Effector memory CD8-positive, alpha-beta T cell (primary cell): ENCODE measurements at regions not wholly inside any gene's neighbourhood (a gene's known extent, or its start where the extent isn't known, plus 50 kb on each side); places are given as distances from the start of the nearest gene placed in this dataset.
A peak's percentile ranks its signal among the peaks of the same experiment; 100 is the strongest.
"Not testable (repeated sequence)": the region's sequence is repeated elsewhere in the genome, so short reads cannot be mapped to it uniquely, and the experiment has no call there.

Source experiments
- ATAC-seq: fragments of 150-1000 bp; cut with Tn5 transposase; replicated peaks from 2 replicates; pipeline ENCODE4 v1.10.0; 2021; ENCODE audit warnings: mild to moderate bottlenecking, moderate library complexity
- DNase-seq, 3 experiments: peaks; one replicate each; pipeline ENCODE4 v3.0.0; 2021
- H3K27ac Mint-ChIP-seq, 2 donors: one replicate each; pipeline ENCODE4 v1.8.0; 2022; ENCODE audit warnings: mild to moderate bottlenecking in 2 of 2, mixed read lengths in 2 of 2, moderate library complexity in 2 of 2
- H3K27me3 Mint-ChIP-seq, 2 donors: one replicate each; pipeline ENCODE4 v1.8.0; 2022; ENCODE audit warnings: mixed read lengths in 2 of 2
- H3K36me3 Mint-ChIP-seq: one replicate; pipeline ENCODE4 v1.8.0; 2022; ENCODE audit warnings: mild to moderate bottlenecking, moderate library complexity, mixed read lengths; ENCODE audit not compliant: insufficient read depth
- H3K4me1 Mint-ChIP-seq, 2 donors: one replicate each; pipeline ENCODE4 v1.8.0; 2022; ENCODE audit warnings: low read depth in 2 of 2, mixed read lengths in 2 of 2
- H3K4me3 Mint-ChIP-seq, 2 donors: one replicate each; pipeline ENCODE4 v1.8.0; 2022; ENCODE audit warnings: mild to moderate bottlenecking in 2 of 2, mixed read lengths in 2 of 2, moderate library complexity in 2 of 2
- H3K9me3 Mint-ChIP-seq, 2 donors: one replicate each; pipeline ENCODE4 v1.8.0; 2022; ENCODE audit warnings: mixed read lengths in 2 of 2

- H3K27ac Mint-ChIP-seq = peak overlapping the region in 1 of 2 donors; percentile 19
- DNase-seq, H3K27me3 Mint-ChIP-seq, H3K4me1 Mint-ChIP-seq, ATAC-seq, H3K4me3 Mint-ChIP-seq, H3K9me3 Mint-ChIP-seq, H3K36me3 Mint-ChIP-seq: not testable (repeated sequence)
These were observed 350.4 kb upstream of the NT5C1B start for GRCh38 chr2:18939740-18940139.

GRCh38 chr2:18934886-18935285, 345.5 kb upstream of the NT5C1B start:
- Mint-ChIP-seq H3K4me3 (no peak overlapping the region), H3K36me3 (no peaks in the 10 kb centered on the region), H3K9me3 (no peaks in the 10 kb centered on the region), H3K4me1 (no peaks in the 10 kb centered on the region), H3K27ac (no peak overlapping the region), H3K27me3 (no peaks in the 10 kb centered on the region)
- DNase-seq (no peak), ATAC-seq (no peak)

- Mint-ChIP-seq H3K36me3 (no peaks in the 10 kb centered on the region), H3K27ac (no peak overlapping the region), H3K9me3 (no peaks in the 10 kb centered on the region), H3K4me3 (no peak overlapping the region), H3K27me3 (no peaks in the 10 kb centered on the region), H3K4me1 (no peaks in the 10 kb centered on the region)
- DNase-seq = no peak
- no peak for ATAC-seq
These were observed 343.5 kb upstream of the NT5C1B start for GRCh38 chr2:18932853-18933252.

DNA sequence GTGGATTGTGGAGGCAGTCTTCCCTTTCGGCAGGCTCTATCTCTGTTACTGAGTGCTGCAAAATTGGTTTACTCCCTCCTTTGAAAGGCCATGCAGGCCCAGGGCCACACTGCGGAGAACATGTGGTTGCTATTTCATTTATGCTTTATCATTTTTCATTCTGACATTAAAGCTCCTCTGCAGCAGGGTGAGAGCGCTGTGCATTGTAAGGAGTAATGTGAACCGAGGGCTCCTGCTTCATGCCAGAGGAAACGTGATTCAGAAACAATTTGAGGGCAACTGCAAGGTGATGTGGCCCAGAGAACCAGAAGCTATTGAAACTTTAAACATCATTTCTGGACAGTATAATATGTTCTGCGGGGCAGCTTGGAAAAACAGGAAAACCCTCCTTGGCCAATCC, 341.6 kb upstream of the NT5C1B start:
- Mint-ChIP-seq H3K4me3 (no peak overlapping the region), H3K9me3 (peaks cover 0 to 2% of the 10 kb centered on the region in 2 donors), H3K27me3 (no peaks in the 10 kb centered on the region), H3K4me1 (peaks cover 0 to 4% of the 10 kb centered on the region in 2 donors), H3K36me3 (no peaks in the 10 kb centered on the region), H3K27ac (no peak overlapping the region)
- ATAC-seq = no peak
- no peak for DNase-seq

DNA sequence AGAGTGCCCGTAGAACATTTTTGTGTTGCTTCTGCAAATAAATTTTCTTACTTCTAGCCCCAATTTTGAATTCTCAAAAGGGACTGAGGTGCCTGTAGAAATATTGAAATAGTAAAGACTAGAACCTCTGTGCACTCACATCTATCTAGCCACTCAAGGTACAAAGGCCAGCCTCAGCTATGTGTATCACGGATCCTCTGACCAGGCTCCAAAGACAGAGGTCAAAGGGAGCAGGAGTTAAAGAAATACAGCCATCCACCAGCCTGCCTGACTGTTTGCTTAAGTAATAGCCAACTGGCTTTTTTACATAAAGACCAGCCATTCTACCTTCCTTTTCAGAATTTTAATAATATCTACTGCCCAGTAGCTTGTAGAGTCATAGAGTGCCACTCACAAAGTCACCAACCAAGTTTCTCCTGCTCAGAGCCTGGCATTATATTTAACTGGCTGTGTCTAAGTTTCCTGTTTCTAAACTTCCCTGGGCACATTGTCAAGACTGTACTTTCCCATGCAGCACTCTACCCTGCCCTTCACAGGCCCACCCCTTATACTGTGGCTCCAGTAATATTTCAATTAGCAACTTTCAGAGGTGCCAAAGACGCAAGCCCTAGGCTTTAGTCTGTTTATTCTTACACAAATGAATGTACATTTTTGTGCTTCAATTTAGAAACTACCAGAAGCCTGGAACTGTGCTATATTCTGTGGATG, 338.3 kb upstream of the NT5C1B start:
- Mint-ChIP-seq H3K4me3 (peak overlapping the region in 1 of 2 donors; percentile 11), H3K27me3 (no peaks in the 10 kb centered on the region), H3K36me3 (no peaks in the 10 kb centered on the region), H3K27ac (peak overlapping the region in 1 of 2 donors; percentile 60), H3K4me1 (peaks cover 0 to 4% of the 10 kb centered on the region in 2 donors), H3K9me3 (peaks cover 0 to 2% of the 10 kb centered on the region in 2 donors)
- peak in 1 of 3 experiments; percentile 1 for DNase-seq
- ATAC-seq = no peak

GRCh38 chr2:18926631-18927524, 337.5 kb upstream of the NT5C1B start:
- DNase-seq (no peak), ATAC-seq (no peak)
- Mint-ChIP-seq H3K36me3 (no peaks in the 10 kb centered on the region), H3K4me1 (peaks cover 0 to 4% of the 10 kb centered on the region in 2 donors), H3K4me3 (no peak overlapping the region), H3K27me3 (no peaks in the 10 kb centered on the region), H3K9me3 (peaks cover 0 to 2% of the 10 kb centered on the region in 2 donors), H3K27ac (peak overlapping the region in 1 of 2 donors; percentile 60)

GRCh38 chr2:18925296-18925695, 335.9 kb upstream of the NT5C1B start:
- no peak for ATAC-seq
- H3K4me3 Mint-ChIP-seq = no peak overlapping the region

DNA sequence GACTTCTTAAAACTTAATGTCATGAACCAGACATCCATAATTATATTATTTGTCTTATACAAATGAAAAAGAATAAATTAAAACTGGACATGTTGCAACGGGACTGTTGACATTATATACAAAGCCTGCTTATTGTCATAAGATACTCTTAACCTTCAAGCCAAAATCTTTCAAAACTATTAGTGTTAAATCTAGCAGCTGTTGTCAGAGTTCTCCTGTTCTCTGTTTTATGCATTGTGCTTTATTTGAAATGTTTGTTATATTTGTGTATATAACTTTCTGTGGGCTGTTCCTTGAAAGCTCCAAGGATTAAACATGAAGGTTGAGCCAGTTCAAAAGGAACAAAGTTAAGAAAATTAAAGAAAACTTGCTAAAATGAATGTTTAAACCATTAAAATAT, 335.5 kb upstream of the NT5C1B start:
- no peak for ATAC-seq
- no peak overlapping the region for H3K4me3 Mint-ChIP-seq
- H3K27me3 Mint-ChIP-seq = no peaks in the 10 kb centered on the region

More at GRCh38 chr2:18925296-18925695, 335.9 kb upstream of the NT5C1B start:
- DNase-seq = no peak
- no peaks in the 10 kb centered on the region for H3K36me3 Mint-ChIP-seq
- H3K27ac Mint-ChIP-seq = no peak overlapping the region
- H3K4me1 Mint-ChIP-seq = peaks cover 0 to 4% of the 10 kb centered on the region in 2 donors
- peaks cover 0 to 2% of the 10 kb centered on the region in 2 donors for H3K9me3 Mint-ChIP-seq
- H3K27me3 Mint-ChIP-seq = no peaks in the 10 kb centered on the region

GRCh38 chr2:18924386-18924785, 335.0 kb upstream of the NT5C1B start:
- no peak overlapping the region for H3K27ac Mint-ChIP-seq
- ATAC-seq (no peak), DNase-seq (no peak)

More for the DNA sequence above, 335.5 kb upstream of the NT5C1B start:
- Mint-ChIP-seq H3K36me3 (no peaks in the 10 kb centered on the region), H3K27ac (no peak overlapping the region), H3K9me3 (peaks cover 0 to 2% of the 10 kb centered on the region in 2 donors), H3K4me1 (peaks cover 0 to 4% of the 10 kb centered on the region in 2 donors)
- DNase-seq = no peak

GRCh38 chr2:18922276-18922675, 332.9 kb upstream of the NT5C1B start:
- Mint-ChIP-seq H3K27me3 (no peaks in the 10 kb centered on the region), H3K36me3 (no peaks in the 10 kb centered on the region), H3K27ac (no peak overlapping the region), H3K4me1 (peaks cover 0 to 4% of the 10 kb centered on the region in 2 donors), H3K9me3 (peaks cover 0 to 2% of the 10 kb centered on the region in 2 donors), H3K4me3 (no peak overlapping the region)
- no peak for ATAC-seq
- DNase-seq = no peak

More at GRCh38 chr2:18924386-18924785, 335.0 kb upstream of the NT5C1B start:
- H3K36me3 Mint-ChIP-seq = no peaks in the 10 kb centered on the region
- no peak overlapping the region for H3K4me3 Mint-ChIP-seq
- H3K4me1 Mint-ChIP-seq = peaks cover 0 to 4% of the 10 kb centered on the region in 2 donors
- H3K9me3 Mint-ChIP-seq = peaks cover 0 to 2% of the 10 kb centered on the region in 2 donors
- no peaks in the 10 kb centered on the region for H3K27me3 Mint-ChIP-seq

DNA sequence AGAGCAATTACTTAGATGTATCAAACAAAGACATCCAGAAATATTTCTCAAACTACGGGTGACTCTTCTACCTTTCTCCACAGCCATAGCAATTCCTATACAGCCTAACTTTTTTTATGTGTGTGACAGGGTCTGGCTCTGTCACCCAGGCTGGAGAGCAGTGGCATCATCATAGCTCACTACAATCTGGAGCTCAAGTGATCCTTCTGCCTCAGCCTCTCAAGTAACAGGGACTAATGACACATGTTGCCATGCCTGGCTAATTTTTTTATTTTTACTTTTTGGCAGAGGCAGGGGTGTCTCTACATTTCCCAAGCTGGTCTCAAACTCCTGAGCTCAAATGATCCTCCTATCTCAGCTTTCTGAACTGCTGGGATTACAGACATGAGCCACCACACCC, 328.9 kb upstream of the NT5C1B start:
- H3K4me3 Mint-ChIP-seq = no peak overlapping the region
- H3K27me3 Mint-ChIP-seq = no peaks in the 10 kb centered on the region
- no peak for DNase-seq
- H3K4me1 Mint-ChIP-seq = no peaks in the 10 kb centered on the region
- no peaks in the 10 kb centered on the region for H3K36me3 Mint-ChIP-seq
- no peak overlapping the region for H3K27ac Mint-ChIP-seq
- H3K9me3 Mint-ChIP-seq = no peaks in the 10 kb centered on the region
- no peak for ATAC-seq

DNA sequence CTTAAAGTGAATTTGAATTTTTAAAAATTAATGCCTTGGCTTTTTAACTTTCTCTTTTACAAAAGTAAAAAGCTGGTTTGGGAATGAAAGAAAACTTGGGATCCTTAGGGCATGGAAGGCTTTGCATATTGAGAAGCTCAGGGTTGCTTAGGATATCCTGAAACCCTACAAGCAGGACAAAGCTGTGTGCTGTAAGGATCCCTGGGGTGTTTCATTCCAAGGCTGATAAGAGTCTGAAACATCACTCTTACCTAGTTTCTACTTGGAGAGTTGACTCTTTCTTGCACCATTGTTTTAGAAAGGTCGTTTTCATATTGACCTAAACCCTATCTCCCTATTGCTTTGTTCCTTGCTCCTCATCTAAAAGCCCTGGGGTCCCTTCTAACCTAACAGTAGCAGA, 325.9 kb upstream of the NT5C1B start:
- H3K4me1 Mint-ChIP-seq = peaks cover 0 to 1% of the 10 kb centered on the region in 2 donors
- no peak for ATAC-seq
- DNase-seq = no peak
- H3K9me3 Mint-ChIP-seq = peaks cover 0 to 9% of the 10 kb centered on the region in 2 donors
- H3K36me3 Mint-ChIP-seq = no peaks in the 10 kb centered on the region
- H3K27ac Mint-ChIP-seq = no peak overlapping the region
- H3K27me3 Mint-ChIP-seq = no peaks in the 10 kb centered on the region
- no peak overlapping the region for H3K4me3 Mint-ChIP-seq

GRCh38 chr2:18913512-18913911, 324.1 kb upstream of the NT5C1B start:
- Mint-ChIP-seq H3K27ac (no peak overlapping the region), H3K36me3 (no peaks in the 10 kb centered on the region), H3K27me3 (no peaks in the 10 kb centered on the region), H3K4me1 (peaks cover 0 to 1% of the 10 kb centered on the region in 2 donors), H3K4me3 (no peak overlapping the region), H3K9me3 (peaks cover 0 to 9% of the 10 kb centered on the region in 2 donors)
- no peak for DNase-seq
- ATAC-seq = no peak
